LNCAP (cell line): ENCODE measurements at regions not wholly inside any gene's neighbourhood (a gene's known extent, or its start where the extent isn't known, plus 50 kb on each side); places are given as distances from the start of the nearest gene placed in this dataset.

Source experiments
- CTCF ChIP-seq: fragments of 450-650 bp; IDR thresholded peaks from 2 replicates; pipeline ENCODE4 v1.5.1; 2017; ENCODE audit warnings: mild to moderate bottlenecking

- no peak for TF ChIP-seq CTCF
These were observed 109.5 kb upstream of the CARD11 start for GRCh38 chr7:3153118-3153517.

- no peak for TF ChIP-seq CTCF
These were observed 110.7 kb upstream of the CARD11 start for GRCh38 chr7:3154317-3154716.

GRCh38 chr7:3154881-3155494 is 111.3 kb upstream of the CARD11 start:
- TF ChIP-seq CTCF, result peak; percentile 55

- no peak for TF ChIP-seq CTCF
These were observed 112.8 kb upstream of the CARD11 start for GRCh38 chr7:3156508-3156907.

- no peak for TF ChIP-seq CTCF
These were observed 114.1 kb upstream of the CARD11 start for GRCh38 chr7:3157566-3158287.

- TF ChIP-seq CTCF, result no peak
These were observed 114.7 kb upstream of the CARD11 start for GRCh38 chr7:3158341-3158760.

GRCh38 chr7:3159039-3159438 is 115.4 kb upstream of the CARD11 start:
- TF ChIP-seq CTCF, result no peak
